Glutamatergic neuron (in vitro differentiated cells): ENCODE measurements at regions not wholly inside any gene's neighbourhood (a gene's known extent, or its start where the extent isn't known, plus 50 kb on each side); places are given as distances from the start of the nearest gene placed in this dataset.
A peak's percentile ranks its signal among the peaks of the same experiment; 100 is the strongest.

Experiments
- DNase-seq: peaks from one replicate; pipeline ENCODE4 v3.0.0; 2022
- H3K27ac Mint-ChIP-seq: one replicate; pipeline ENCODE4 v1.8.0; 2020; ENCODE audit warnings: mild to moderate bottlenecking, mixed read lengths, inconsistent platforms; ENCODE audit not compliant: unreplicated experiment
- H3K27me3 Mint-ChIP-seq: one replicate; pipeline ENCODE4 v1.8.0; 2020; ENCODE audit warnings: mild to moderate bottlenecking, moderate library complexity, mixed read lengths, inconsistent platforms; ENCODE audit not compliant: unreplicated experiment
- H3K36me3 Mint-ChIP-seq: one replicate; pipeline ENCODE4 v1.8.0; 2020; ENCODE audit warnings: mild to moderate bottlenecking, mixed read lengths, inconsistent platforms; ENCODE audit not compliant: unreplicated experiment
- H3K4me1 Mint-ChIP-seq: one replicate; pipeline ENCODE4 v1.8.0; 2020; ENCODE audit warnings: mild to moderate bottlenecking, low read depth, mixed read lengths, inconsistent platforms; ENCODE audit not compliant: unreplicated experiment
- H3K4me3 Mint-ChIP-seq: one replicate; pipeline ENCODE4 v1.8.0; 2020; ENCODE audit warnings: mild to moderate bottlenecking, mixed read lengths, inconsistent platforms; ENCODE audit not compliant: unreplicated experiment
- H3K9me3 Mint-ChIP-seq: one replicate; pipeline ENCODE4 v1.8.0; 2020; ENCODE audit warnings: mild to moderate bottlenecking, moderate library complexity, mixed read lengths, inconsistent platforms; ENCODE audit not compliant: unreplicated experiment
- TF ChIP-seq, protein P1 (sequence below): fragments of 200-600 bp; sonication (generic); IDR thresholded peaks from one replicate; pipeline ENCODE4 v1.5.0; 2021; ENCODE audit not compliant: partially characterized antibody, unreplicated experiment

DNA sequence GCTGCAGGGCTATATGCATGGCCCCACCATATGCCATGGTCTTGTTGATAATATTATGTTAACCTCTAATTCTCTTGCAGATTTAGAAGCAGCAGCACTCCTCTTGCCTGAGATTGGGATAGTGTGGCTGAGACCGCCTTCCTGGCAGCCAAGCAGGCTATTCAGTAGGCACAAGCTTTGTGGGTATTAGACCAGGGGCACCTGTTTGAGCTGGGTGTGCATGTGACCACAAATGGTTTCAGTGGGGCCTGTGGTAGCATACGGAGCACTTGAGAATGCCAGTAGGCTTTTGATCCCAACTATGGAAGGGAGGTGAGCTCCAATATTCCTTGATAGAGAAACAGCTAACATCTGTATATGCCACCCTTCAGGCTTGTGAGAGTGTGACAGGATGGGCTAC, 625.1 kb upstream of the NUDT12 start:
- Mint-ChIP-seq H3K4me3 (no peak overlapping the region), H3K4me1 (no peaks in the 10 kb centered on the region), H3K36me3 (peaks cover 13% of the 10 kb centered on the region), H3K9me3 (peaks cover 4% of the 10 kb centered on the region), H3K27me3 (peaks cover 4% of the 10 kb centered on the region), H3K27ac (no peak overlapping the region)
- TF ChIP-seq, protein P1, sequence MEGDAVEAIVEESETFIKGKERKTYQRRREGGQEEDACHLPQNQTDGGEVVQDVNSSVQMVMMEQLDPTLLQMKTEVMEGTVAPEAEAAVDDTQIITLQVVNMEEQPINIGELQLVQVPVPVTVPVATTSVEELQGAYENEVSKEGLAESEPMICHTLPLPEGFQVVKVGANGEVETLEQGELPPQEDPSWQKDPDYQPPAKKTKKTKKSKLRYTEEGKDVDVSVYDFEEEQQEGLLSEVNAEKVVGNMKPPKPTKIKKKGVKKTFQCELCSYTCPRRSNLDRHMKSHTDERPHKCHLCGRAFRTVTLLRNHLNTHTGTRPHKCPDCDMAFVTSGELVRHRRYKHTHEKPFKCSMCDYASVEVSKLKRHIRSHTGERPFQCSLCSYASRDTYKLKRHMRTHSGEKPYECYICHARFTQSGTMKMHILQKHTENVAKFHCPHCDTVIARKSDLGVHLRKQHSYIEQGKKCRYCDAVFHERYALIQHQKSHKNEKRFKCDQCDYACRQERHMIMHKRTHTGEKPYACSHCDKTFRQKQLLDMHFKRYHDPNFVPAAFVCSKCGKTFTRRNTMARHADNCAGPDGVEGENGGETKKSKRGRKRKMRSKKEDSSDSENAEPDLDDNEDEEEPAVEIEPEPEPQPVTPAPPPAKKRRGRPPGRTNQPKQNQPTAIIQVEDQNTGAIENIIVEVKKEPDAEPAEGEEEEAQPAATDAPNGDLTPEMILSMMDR: no peak
- no peak for DNase-seq

DNA sequence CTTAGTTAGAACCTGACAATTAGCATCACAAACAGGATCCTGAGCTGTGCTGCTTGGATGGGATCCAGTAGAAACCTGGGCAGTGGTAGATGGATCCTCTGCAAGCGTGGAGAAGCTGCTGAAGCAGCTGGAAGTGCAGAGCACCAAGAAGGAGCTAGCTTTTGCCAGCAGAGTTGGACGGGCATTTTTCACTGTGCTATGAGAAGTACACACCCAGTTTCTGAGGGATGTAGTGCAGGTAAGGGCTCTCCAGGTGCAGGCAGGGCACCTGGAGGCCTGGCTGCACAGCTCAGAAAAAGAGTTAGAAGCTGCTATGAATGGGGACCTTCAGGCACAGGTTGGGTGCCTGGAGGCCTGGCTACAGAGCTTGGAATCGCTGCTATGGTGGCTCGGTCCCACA, 623.9 kb upstream of the NUDT12 start:
- H3K27me3 Mint-ChIP-seq: peaks cover 4% of the 10 kb centered on the region
- no peak overlapping the region for H3K4me3 Mint-ChIP-seq
- DNase-seq: no peak
- H3K4me1 Mint-ChIP-seq: no peaks in the 10 kb centered on the region
- peaks cover 18% of the 10 kb centered on the region for H3K36me3 Mint-ChIP-seq
- TF ChIP-seq, protein P1: no peak
- no peak overlapping the region for H3K27ac Mint-ChIP-seq
- H3K9me3 Mint-ChIP-seq: peaks cover 5% of the 10 kb centered on the region

DNA sequence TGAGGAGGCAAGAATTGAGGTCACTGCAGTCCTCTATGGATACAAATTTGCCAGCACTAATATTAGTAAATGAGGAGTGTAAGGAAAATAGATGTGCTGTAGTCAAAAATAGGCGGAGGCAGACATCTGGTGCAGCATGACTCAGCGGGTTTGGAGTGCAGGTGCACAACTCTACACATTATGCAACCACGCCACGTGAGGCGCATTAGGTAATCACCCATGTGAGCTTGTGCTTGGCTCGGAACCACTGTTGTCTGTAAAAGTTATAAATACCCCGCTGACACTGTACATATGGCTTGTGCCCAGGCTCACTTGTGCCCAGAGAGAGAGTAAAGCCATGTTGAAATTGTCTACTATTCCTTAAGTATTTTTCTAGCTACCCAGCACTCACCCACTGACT, 623.5 kb upstream of the NUDT12 start:
- Mint-ChIP-seq H3K9me3 (peaks cover 5% of the 10 kb centered on the region), H3K27me3 (peaks cover 4% of the 10 kb centered on the region), H3K27ac (no peak overlapping the region), H3K4me1 (no peaks in the 10 kb centered on the region), H3K4me3 (no peak overlapping the region), H3K36me3 (peaks cover 22% of the 10 kb centered on the region)
- DNase-seq: no peak
- TF ChIP-seq, protein P1: no peak

DNA sequence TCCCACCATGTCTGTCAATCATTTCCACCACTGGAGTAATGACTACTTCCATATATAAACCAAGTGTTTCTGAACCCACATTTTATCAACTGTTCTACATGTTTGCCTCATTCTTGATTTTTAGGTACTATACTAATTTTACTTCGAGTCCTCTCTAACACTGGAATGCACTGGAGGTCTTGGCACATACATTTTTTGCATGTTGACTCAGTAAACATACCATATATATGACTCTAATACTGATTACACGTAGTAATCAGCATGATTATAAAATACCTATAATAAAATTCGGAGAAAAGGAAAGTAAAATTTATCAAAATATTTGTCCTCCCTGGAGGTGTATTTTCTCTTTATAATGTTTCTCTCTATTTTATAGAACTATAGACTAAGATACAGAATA, 621.7 kb upstream of the NUDT12 start:
- Mint-ChIP-seq H3K4me3 (no peak overlapping the region), H3K27me3 (peaks cover 4% of the 10 kb centered on the region), H3K9me3 (peaks cover 9% of the 10 kb centered on the region), H3K36me3 (peaks cover 35% of the 10 kb centered on the region), H3K4me1 (no peaks in the 10 kb centered on the region), H3K27ac (no peak overlapping the region)
- TF ChIP-seq, protein P1: no peak
- DNase-seq: no peak

DNA sequence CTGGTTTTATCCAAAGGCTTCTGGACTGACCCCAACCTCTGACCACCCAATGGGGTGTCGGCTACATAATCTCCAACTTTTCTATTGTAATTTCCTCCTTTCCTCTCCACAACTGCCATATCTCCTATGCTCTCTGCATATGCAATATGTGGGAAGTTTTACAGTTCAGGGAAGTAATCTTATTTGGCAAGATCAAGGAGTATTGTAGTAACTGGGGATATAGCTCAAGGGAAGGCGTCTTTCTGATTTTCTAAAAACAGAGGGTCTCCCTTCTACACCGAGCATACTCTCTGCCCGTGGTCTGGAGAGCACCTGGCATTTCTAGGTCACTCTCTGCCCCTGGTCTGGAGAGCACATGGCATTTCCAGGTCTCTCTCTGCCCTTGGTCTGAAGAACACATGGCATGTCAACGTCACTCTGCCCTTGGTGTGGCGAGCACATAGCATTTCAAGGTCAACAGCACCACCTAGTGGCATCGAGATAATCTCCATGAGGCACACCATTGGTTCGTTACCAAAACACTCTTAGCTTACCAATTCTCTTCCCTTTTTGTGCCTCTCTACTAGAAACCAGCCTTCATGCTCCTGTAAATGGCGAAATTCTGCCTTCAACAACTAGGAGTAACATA, 616.4 kb upstream of the NUDT12 start:
- H3K27me3 Mint-ChIP-seq: no peaks in the 10 kb centered on the region
- H3K9me3 Mint-ChIP-seq: peaks cover 9% of the 10 kb centered on the region
- no peak overlapping the region for H3K4me3 Mint-ChIP-seq
- no peak overlapping the region for H3K27ac Mint-ChIP-seq
- no peaks in the 10 kb centered on the region for H3K4me1 Mint-ChIP-seq
- TF ChIP-seq, protein P1: peak; percentile 58
- DNase-seq: no peak
- H3K36me3 Mint-ChIP-seq: peaks cover 28% of the 10 kb centered on the region
